Uterus (tissue), 2 donors: ENCODE measurements at regions not wholly inside any gene's neighbourhood (a gene's known extent, or its start where the extent isn't known, plus 50 kb on each side); places are given as distances from the start of the nearest gene placed in this dataset.

Experiments
- CTCF ChIP-seq, 4 experiments: fragments of 200-600 bp in 2 of 4; fragments of 450-650 bp in 2 of 4; sonication (generic) in 2 of 4; IDR thresholded peaks; one replicate each; pipeline ENCODE4 v1.5.1; 2016 to 2019; ENCODE audit warnings: antibody characterized with exemption in 4 of 4, mild to moderate bottlenecking in 2 of 4, moderate library complexity in 1 of 4
- POLR2A ChIP-seq, 2 donors: fragments of 450-650 bp; IDR thresholded peaks; one replicate each; pipeline ENCODE4 v1.6.1; 2016; ENCODE audit warnings: antibody characterized with exemption in 2 of 2, mild to moderate bottlenecking in 1 of 2, moderate library complexity in 1 of 2

GRCh38 chr18:78618726-78619125 lies 360.9 kb upstream of the SALL3 start:
- TF ChIP-seq CTCF (IDR thresholded peaks at IDR 0.05) = no peak
- no peak for TF ChIP-seq POLR2A (IDR thresholded peaks at IDR 0.05)
